Neuron (in vitro differentiated cells): ENCODE measurements at regions not wholly inside any gene's neighbourhood (a gene's known extent, or its start where the extent isn't known, plus 50 kb on each side); places are given as distances from the start of the nearest gene placed in this dataset.
A peak's percentile ranks its signal among the peaks of the same experiment; 100 is the strongest.

Source experiments
- H2AFZ ChIP-seq: one replicate; pipeline ENCODE4 v1.6.1; 2013; ENCODE audit warnings: low read depth, mild to moderate bottlenecking, inconsistent platforms, low read length, moderate library complexity
- H3K27me3 ChIP-seq: one replicate; pipeline ENCODE4 v1.6.1; 2013; ENCODE audit warnings: low read length; ENCODE audit not compliant: insufficient read depth
- H3K36me3 ChIP-seq: one replicate; pipeline ENCODE4 v1.6.1; 2013; ENCODE audit warnings: low read length; ENCODE audit not compliant: insufficient read depth
- H3K4me1 ChIP-seq: one replicate; pipeline ENCODE4 v1.6.1; 2013; ENCODE audit warnings: low read length; ENCODE audit not compliant: insufficient read depth
- H3K4me3 ChIP-seq: 2 replicates; pipeline ENCODE4 v1.5.1; 2013; ENCODE audit warnings: mild to moderate bottlenecking, low read length, moderate library complexity
- H3K9me3 ChIP-seq: one replicate; pipeline ENCODE4 v1.6.1; 2013; ENCODE audit warnings: low read length

GRCh38 chr11:13094930-13095687 is 86.0 kb downstream of the RASSF10 start:
- Histone ChIP-seq H3K36me3 (no peaks in the 10 kb centered on the region), H2AFZ (no peak overlapping the region), H3K27me3 (no peaks in the 10 kb centered on the region), H3K4me1 (no peaks in the 10 kb centered on the region), H3K4me3 (no peak overlapping the region), H3K9me3 (no peaks in the 10 kb centered on the region)

GRCh38 chr11:13098063-13098462 is 88.9 kb downstream of the RASSF10 start:
- no peaks in the 10 kb centered on the region for H3K9me3 ChIP-seq

GRCh38 chr11:13098616-13099289 is 89.6 kb downstream of the RASSF10 start:
- Histone ChIP-seq H3K27me3 (no peaks in the 10 kb centered on the region), H3K36me3 (no peaks in the 10 kb centered on the region), H3K9me3 (no peaks in the 10 kb centered on the region), H3K4me1 (peaks cover 22% of the 10 kb centered on the region), H3K4me3 (no peak overlapping the region), H2AFZ (no peak overlapping the region)

More at GRCh38 chr11:13098063-13098462, 88.9 kb downstream of the RASSF10 start:
- Histone ChIP-seq H3K36me3 (no peaks in the 10 kb centered on the region), H2AFZ (no peak overlapping the region), H3K4me3 (no peak overlapping the region), H3K4me1 (peaks cover 16% of the 10 kb centered on the region), H3K27me3 (no peaks in the 10 kb centered on the region)

GRCh38 chr11:13101644-13102512 is 92.8 kb downstream of the RASSF10 start:
- H3K4me1 ChIP-seq: peaks cover 22% of the 10 kb centered on the region
- no peaks in the 10 kb centered on the region for H3K36me3 ChIP-seq
- no peaks in the 10 kb centered on the region for H3K27me3 ChIP-seq
- peak overlapping the region; percentile 0 for H3K4me3 ChIP-seq
- peak overlapping the region; percentile 32 for H2AFZ ChIP-seq
- no peaks in the 10 kb centered on the region for H3K9me3 ChIP-seq

GRCh38 chr11:13102513-13102840 is 93.4 kb downstream of the RASSF10 start:
- Histone ChIP-seq H3K27me3 (no peaks in the 10 kb centered on the region), H3K4me3 (no peak overlapping the region), H3K9me3 (no peaks in the 10 kb centered on the region), H3K36me3 (no peaks in the 10 kb centered on the region), H3K4me1 (peaks cover 22% of the 10 kb centered on the region), H2AFZ (peak overlapping the region; percentile 32)

- H3K9me3 ChIP-seq: no peaks in the 10 kb centered on the region
- H3K4me3 ChIP-seq: no peak overlapping the region
- H3K36me3 ChIP-seq: no peaks in the 10 kb centered on the region
- no peaks in the 10 kb centered on the region for H3K27me3 ChIP-seq
- no peak overlapping the region for H2AFZ ChIP-seq
- peaks cover 22% of the 10 kb centered on the region for H3K4me1 ChIP-seq
Measured at GRCh38 chr11:13102865-13103539, 93.9 kb downstream of the RASSF10 start.

GRCh38 chr11:13103962-13104554 is 94.9 kb downstream of the RASSF10 start:
- peaks cover 22% of the 10 kb centered on the region for H3K4me1 ChIP-seq
- H3K36me3 ChIP-seq: no peaks in the 10 kb centered on the region
- H3K27me3 ChIP-seq: no peaks in the 10 kb centered on the region
- no peaks in the 10 kb centered on the region for H3K9me3 ChIP-seq
- H3K4me3 ChIP-seq: no peak overlapping the region
- no peak overlapping the region for H2AFZ ChIP-seq

GRCh38 chr11:13104619-13105236 is 95.6 kb downstream of the RASSF10 start:
- H3K36me3 ChIP-seq: no peaks in the 10 kb centered on the region
- H3K4me1 ChIP-seq: peaks cover 22% of the 10 kb centered on the region
- no peak overlapping the region for H2AFZ ChIP-seq
- no peak overlapping the region for H3K4me3 ChIP-seq
- no peaks in the 10 kb centered on the region for H3K9me3 ChIP-seq
- no peaks in the 10 kb centered on the region for H3K27me3 ChIP-seq

- Histone ChIP-seq H3K9me3 (no peaks in the 10 kb centered on the region), H3K36me3 (no peaks in the 10 kb centered on the region), H3K27me3 (no peaks in the 10 kb centered on the region), H3K4me1 (peaks cover 22% of the 10 kb centered on the region), H2AFZ (no peak overlapping the region), H3K4me3 (no peak overlapping the region)
Measured at GRCh38 chr11:13105237-13105844, 96.2 kb downstream of the RASSF10 start.

GRCh38 chr11:13107544-13108044 is 98.5 kb downstream of the RASSF10 start:
- Histone ChIP-seq H3K4me1 (peaks cover 26% of the 10 kb centered on the region), H2AFZ (no peak overlapping the region), H3K36me3 (no peaks in the 10 kb centered on the region), H3K4me3 (no peak overlapping the region), H3K9me3 (no peaks in the 10 kb centered on the region), H3K27me3 (no peaks in the 10 kb centered on the region)

GRCh38 chr11:13108416-13108815 is 99.3 kb downstream of the RASSF10 start:
- Histone ChIP-seq H3K4me1 (peaks cover 19% of the 10 kb centered on the region), H3K27me3 (no peaks in the 10 kb centered on the region), H3K4me3 (no peak overlapping the region), H3K9me3 (no peaks in the 10 kb centered on the region), H2AFZ (no peak overlapping the region), H3K36me3 (no peaks in the 10 kb centered on the region)

- Histone ChIP-seq H3K27me3 (no peaks in the 10 kb centered on the region), H3K4me1 (peaks cover 25% of the 10 kb centered on the region), H3K9me3 (no peaks in the 10 kb centered on the region), H2AFZ (no peak overlapping the region), H3K36me3 (no peaks in the 10 kb centered on the region), H3K4me3 (no peak overlapping the region)
Measured at GRCh38 chr11:13109616-13110015, 100.5 kb downstream of the RASSF10 start.
